H1 (cell line): ENCODE measurements at regions not wholly inside any gene's neighbourhood (a gene's known extent, or its start where the extent isn't known, plus 50 kb on each side); places are given as distances from the start of the nearest gene placed in this dataset.

Experiments used
- CTCF ChIA-PET: fragments of 300-600 bp; sonication (Branson Sonifier 250); formaldehyde crosslinking; loops from one replicate; lab custom pipeline; 2021; ENCODE audit not compliant: partially characterized antibody; lab: Charles Lee
- POLR2A ChIA-PET: fragments of 300-600 bp; sonication (Branson Sonifier 250); formaldehyde crosslinking; loops from one replicate; lab custom pipeline; 2021; ENCODE audit warnings: inconsistent platforms; ENCODE audit not compliant: partially characterized antibody; lab: Charles Lee
- DNase-seq, 2 experiments: peaks; one replicate each; pipeline versions ENCODE4 v3.0.0 to v3.0.0-alpha.2; 2010 to 2022; ENCODE audit warnings: low spot score in 2 of 2, low read depth in 1 of 2, mixed read lengths in 1 of 2
- FAIRE-seq: peaks from 2 replicates; lab custom pipeline; 2011; peaks lifted over from hg19 to GRCh38; lab: Jason Lieb, UNC
- H2AFZ ChIP-seq: 2 replicates; pipeline ENCODE4 v1.8.1; 2012; ENCODE audit warnings: low read length, inconsistent platforms
- H2AK5ac ChIP-seq: 2 replicates; pipeline ENCODE4 v1.6.1; 2013; ENCODE audit warnings: low read depth, low read length
- H2BK120ac ChIP-seq: replicated peaks from 2 replicates; pipeline ENCODE3; 2013; ENCODE audit warnings: low read depth, low read length, inconsistent platforms
- H2BK12ac ChIP-seq: 2 replicates; pipeline ENCODE4 v1.6.1; 2013; ENCODE audit warnings: low read depth, low read length
- H2BK15ac ChIP-seq: 2 replicates; pipeline ENCODE4 v1.6.1; 2013; ENCODE audit warnings: low read length
- H2BK20ac ChIP-seq: 2 replicates; pipeline ENCODE4 v1.6.1; 2013; ENCODE audit warnings: low read length
- H2BK5ac ChIP-seq: 2 replicates; pipeline ENCODE4 v1.6.1; 2013; ENCODE audit warnings: low read depth, low read length
- H3K14ac ChIP-seq: 2 replicates; pipeline ENCODE4 v1.6.1; 2013; ENCODE audit warnings: inconsistent platforms; ENCODE audit not compliant: insufficient read length
- H3K18ac ChIP-seq: 2 replicates; pipeline ENCODE4 v1.6.1; 2013; ENCODE audit warnings: low read length; ENCODE audit errors: extremely low read depth
- H3K23ac ChIP-seq: 2 replicates; pipeline ENCODE4 v1.6.1; 2013; ENCODE audit warnings: inconsistent platforms; ENCODE audit not compliant: insufficient read length
- H3K23me2 ChIP-seq: 2 replicates; pipeline ENCODE4 v1.6.1; 2013; ENCODE audit warnings: low read depth, low read length
- H3K27ac ChIP-seq: 2 replicates; pipeline ENCODE4 v1.6.1; 2011; ENCODE audit warnings: low read depth, low read length, inconsistent platforms
- H3K27me3 ChIP-seq, 4 experiments: replicated peaks in 1 of 4; 1 replicate in 1 of 4; 2 replicates in 3 of 4; pipeline versions ENCODE4 v1.6.1 to v1.8.1; 2011 to 2013; ENCODE audit warnings: low read length in 3 of 4, mild to moderate bottlenecking in 3 of 4, inconsistent platforms in 2 of 4, mixed read lengths in 2 of 4, moderate library complexity in 1 of 4; ENCODE audit not compliant: control insufficient read depth in 3 of 4, insufficient read depth in 3 of 4; ENCODE audit errors: extremely low read depth in 1 of 4
- H3K36me3 ChIP-seq, 4 experiments: 2 replicates each; pipeline versions ENCODE4 v1.6.1 to v1.8.1; 2011 to 2013; ENCODE audit warnings: mild to moderate bottlenecking in 4 of 4, low read length in 3 of 4, moderate library complexity in 2 of 4, control low read depth in 1 of 4, inconsistent platforms in 1 of 4; ENCODE audit not compliant: insufficient read depth in 4 of 4, control insufficient read depth in 2 of 4
- H3K4ac ChIP-seq: replicated peaks from 2 replicates; pipeline ENCODE3; 2013; ENCODE audit warnings: low read length, low read depth, mixed read lengths, inconsistent platforms; ENCODE audit not compliant: insufficient read length
- H3K4me1 ChIP-seq, 4 experiments: replicated peaks in 1 of 4; 1 replicate in 1 of 4; 2 replicates in 3 of 4; pipeline versions ENCODE4 v1.6.1 to v1.8.1; 2011 to 2013; ENCODE audit warnings: low read length in 3 of 4, inconsistent platforms in 2 of 4, mixed read lengths in 1 of 4; ENCODE audit not compliant: insufficient read depth in 4 of 4, control insufficient read depth in 3 of 4
- H3K4me2 ChIP-seq, 2 experiments: 2 replicates each; pipeline versions ENCODE4 v1.6.1 to v1.8.1; 2011 to 2013; ENCODE audit warnings: low read depth in 2 of 2, low read length in 2 of 2, control low read depth in 1 of 2, inconsistent platforms in 1 of 2, mild to moderate bottlenecking in 1 of 2; ENCODE audit not compliant: insufficient read depth in 1 of 2
- H3K4me3 ChIP-seq, 4 experiments: fragments of 200-600, 300-600 bp in 1 of 4; sonication (generic), shearing (Covaris generic), sonication (Bioruptor Twin) in 1 of 4; 2 replicates each; pipeline versions ENCODE4 v1.5.1 to v1.8.1; 2011 to 2016; ENCODE audit warnings: low read length in 4 of 4, low read depth in 3 of 4, control low read depth in 2 of 4, inconsistent platforms in 2 of 4, mild to moderate bottlenecking in 2 of 4, mixed read lengths in 1 of 4, moderate library complexity in 1 of 4; ENCODE audit not compliant: insufficient read depth in 2 of 4; ENCODE audit errors: extremely low read depth in 1 of 4
- H3K56ac ChIP-seq: replicated peaks from 2 replicates; pipeline ENCODE3; 2013; ENCODE audit warnings: low read depth, mild to moderate bottlenecking, mixed read lengths, low read length, inconsistent platforms; ENCODE audit not compliant: insufficient read length
- H3K79me1 ChIP-seq: 2 replicates; pipeline ENCODE4 v1.6.1; 2013; ENCODE audit warnings: low read depth, low read length, control low read depth
- H3K79me2 ChIP-seq, 2 experiments: 2 replicates each; pipeline versions ENCODE4 v1.6.1 to v1.8.1; 2012 to 2013; ENCODE audit warnings: low read length in 2 of 2, mild to moderate bottlenecking in 2 of 2, inconsistent platforms in 1 of 2; ENCODE audit not compliant: insufficient read depth in 2 of 2, control insufficient read depth in 1 of 2
- H3K9ac ChIP-seq, 4 experiments: replicated peaks in 1 of 4; 1 replicate in 1 of 4; 2 replicates in 3 of 4; pipeline versions ENCODE4 v1.6.1 to v1.8.1; 2011 to 2013; ENCODE audit warnings: low read depth in 3 of 4, low read length in 3 of 4, control low read depth in 2 of 4, mild to moderate bottlenecking in 2 of 4, moderate library complexity in 2 of 4, inconsistent platforms in 1 of 4; ENCODE audit errors: extremely low read depth in 1 of 4
- H3K9me3 ChIP-seq, 2 experiments: 2 replicates each; pipeline versions ENCODE4 v1.6.1 to v1.8.1; 2012 to 2013; ENCODE audit warnings: mild to moderate bottlenecking in 2 of 2, moderate library complexity in 2 of 2, control low read depth in 1 of 2, inconsistent platforms in 1 of 2, low read depth in 1 of 2, low read length in 1 of 2, mixed read lengths in 1 of 2; ENCODE audit not compliant: insufficient read depth in 2 of 2
- H4K20me1 ChIP-seq, 2 experiments: replicated peaks in 1 of 2; 2 replicates each; pipeline versions ENCODE3 to v1.8.1; 2011 to 2013; ENCODE audit warnings: inconsistent platforms in 2 of 2, low read length in 2 of 2, mild to moderate bottlenecking in 1 of 2; ENCODE audit not compliant: insufficient read depth in 2 of 2, control insufficient read depth in 1 of 2
- H4K5ac ChIP-seq: 2 replicates; pipeline ENCODE4 v1.6.1; 2013; ENCODE audit warnings: low read length, low read depth, mixed read lengths, inconsistent platforms; ENCODE audit not compliant: insufficient read length
- H4K8ac ChIP-seq: 2 replicates; pipeline ENCODE4 v1.8.0; 2013; ENCODE audit warnings: mild to moderate bottlenecking, moderate library complexity, low read length, inconsistent platforms; ENCODE audit not compliant: insufficient read depth; ENCODE audit errors: extremely low read depth
- H4K91ac ChIP-seq: replicated peaks from 2 replicates; pipeline ENCODE3; 2013; ENCODE audit warnings: low read length, mixed read lengths, inconsistent platforms; ENCODE audit not compliant: insufficient read length
- ATF3 ChIP-seq: IDR thresholded peaks from 2 replicates; pipeline ENCODE4 v1.6.1; 2011; ENCODE audit warnings: low read depth, mild to moderate bottlenecking, low read length; ENCODE audit not compliant: insufficient read depth

- no peak for FAIRE-seq
- no peaks in the 10 kb centered on the region for H3K9me3 ChIP-seq
- CTCF ChIA-PET: no interaction called here
- no peak overlapping the region for H3K4me3 ChIP-seq
- no peak overlapping the region for H4K5ac ChIP-seq
- no peaks in the 10 kb centered on the region for H3K4me1 ChIP-seq
- no peak overlapping the region for H2BK20ac ChIP-seq
- H3K79me2 ChIP-seq: no peaks in the 10 kb centered on the region
- no peak overlapping the region for H4K91ac ChIP-seq
- no peak overlapping the region for H3K18ac ChIP-seq
- no peaks in the 10 kb centered on the region for H4K20me1 ChIP-seq
- no peak overlapping the region for H3K9ac ChIP-seq
- H2BK15ac ChIP-seq: no peak overlapping the region
- H2BK5ac ChIP-seq: no peak overlapping the region
- no peak overlapping the region for H3K4me2 ChIP-seq
- no peak overlapping the region for H2AFZ ChIP-seq
- no peaks in the 10 kb centered on the region for H3K79me1 ChIP-seq
- H3K23me2 ChIP-seq: no peaks in the 10 kb centered on the region
- H3K56ac ChIP-seq: no peak overlapping the region
- no peak overlapping the region for H4K8ac ChIP-seq
- no peaks in the 10 kb centered on the region for H3K27me3 ChIP-seq
- H2BK120ac ChIP-seq: no peak overlapping the region
- DNase-seq: no peak
- H3K23ac ChIP-seq: no peak overlapping the region
- POLR2A ChIA-PET: no interaction called here
- no peak overlapping the region for H2BK12ac ChIP-seq
- no peak overlapping the region for H3K4ac ChIP-seq
- no peak overlapping the region for H3K27ac ChIP-seq
- H2AK5ac ChIP-seq: no peak overlapping the region
- H3K36me3 ChIP-seq: no peaks in the 10 kb centered on the region
- no peak overlapping the region for H3K14ac ChIP-seq
- no peak for TF ChIP-seq ATF3
Observed at GRCh38 chrX:122545778-122546177, 638.3 kb upstream of the GRIA3 start.
